GM04504 (cell line): ENCODE measurements at regions not wholly inside any gene's neighbourhood (a gene's known extent, or its start where the extent isn't known, plus 50 kb on each side); places are given as distances from the start of the nearest gene placed in this dataset.
"Not testable (repeated sequence)": the region's sequence is repeated elsewhere in the genome, so short reads cannot be mapped to it uniquely, and the experiment has no call there.

Experiments used
- DNase-seq: peaks from one replicate; pipeline ENCODE4 v3.0.0-alpha.2; 2012; ENCODE audit warnings: low read depth

DNA sequence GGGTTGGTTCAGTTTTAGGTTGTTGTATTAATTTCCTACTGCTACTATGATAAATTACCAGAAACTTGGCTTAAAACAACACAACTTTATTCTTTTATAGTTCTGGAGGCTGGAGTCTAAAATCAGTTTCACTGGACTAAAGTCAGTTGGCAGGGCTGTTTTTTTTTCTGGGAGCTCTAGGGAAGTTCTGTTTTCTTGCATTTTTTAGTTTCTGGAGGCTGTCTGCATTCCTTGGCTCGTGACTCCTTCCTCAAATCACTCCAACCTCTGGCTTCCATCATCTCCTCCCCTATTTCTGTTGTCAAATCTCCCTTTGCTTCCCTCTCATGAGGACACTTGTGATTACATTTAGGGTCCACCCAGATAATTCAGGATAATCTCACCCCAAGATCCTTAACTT, 51.3 kb upstream of the SUB1 start:
- DNase-seq, result no peak

DNA sequence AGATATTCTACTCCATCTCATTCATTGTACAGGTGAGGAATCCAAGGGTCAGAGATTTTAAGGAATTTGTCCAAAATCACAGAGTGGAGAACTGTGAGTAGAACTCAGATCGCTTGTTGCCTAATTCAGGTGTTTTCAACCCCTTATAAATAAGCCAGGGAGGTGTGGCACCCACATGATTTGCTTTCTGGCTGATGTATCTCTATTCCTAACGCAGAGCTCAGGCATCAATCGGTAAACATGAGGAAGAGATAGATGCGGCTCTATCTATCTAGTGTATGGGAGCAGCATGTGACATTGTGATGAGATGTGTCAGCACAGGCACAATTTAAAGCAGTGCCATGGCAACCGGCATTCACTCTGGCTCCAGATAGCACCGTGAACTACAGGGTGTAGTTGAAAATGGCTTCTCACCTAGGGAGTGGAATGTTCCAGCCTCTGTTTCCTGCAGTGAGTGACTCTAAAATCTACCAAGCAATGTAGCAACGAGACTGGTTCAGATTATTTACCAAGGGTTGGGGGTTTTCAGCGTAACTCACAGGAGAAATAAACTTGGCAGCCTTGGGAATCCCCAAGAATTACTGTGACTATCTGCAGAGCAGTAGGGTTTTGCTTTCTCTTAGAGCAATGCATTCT, 53.4 kb upstream of the SUB1 start:
- no peak for DNase-seq

DNA sequence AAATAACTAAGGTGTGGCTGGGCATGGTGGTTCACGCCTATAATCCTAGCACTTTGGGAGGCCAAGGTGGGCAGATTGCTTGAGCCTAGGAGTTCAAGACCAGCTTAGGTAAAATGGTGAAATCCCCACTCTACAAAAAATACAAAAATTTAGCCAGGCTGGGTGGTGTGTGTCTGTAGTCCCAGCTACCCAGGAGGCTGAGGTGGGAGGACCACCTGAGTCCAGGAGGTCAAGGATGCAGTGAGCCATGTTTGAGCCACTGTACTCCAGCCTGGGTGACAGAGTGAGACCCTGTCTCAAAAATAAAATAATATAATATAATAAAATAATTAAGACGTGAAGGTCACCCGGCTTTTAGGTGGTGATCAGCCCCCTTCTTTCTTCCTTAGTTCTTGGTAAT, 58.0 kb upstream of the SUB1 start:
- DNase-seq, result not testable (repeated sequence)

DNA sequence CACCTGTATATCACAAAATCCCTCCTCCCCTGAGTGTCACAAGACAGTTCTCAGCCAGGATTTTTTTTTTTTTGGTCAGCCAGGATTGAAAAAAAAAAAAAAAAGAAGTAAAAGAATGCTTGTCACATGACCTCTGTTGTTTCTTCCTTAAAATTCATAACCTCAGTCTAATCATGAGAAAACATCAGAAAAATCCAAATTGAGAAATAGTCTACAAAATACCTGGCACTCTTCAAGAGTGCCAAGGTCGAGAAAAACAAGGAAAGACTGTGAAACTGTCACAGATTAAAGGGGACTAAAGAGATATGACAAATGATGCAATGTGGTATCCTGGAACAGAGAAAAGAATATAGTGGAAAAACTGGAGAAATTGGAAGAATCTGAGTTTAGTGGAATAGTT, 58.5 kb upstream of the SUB1 start:
- no peak for DNase-seq

DNA sequence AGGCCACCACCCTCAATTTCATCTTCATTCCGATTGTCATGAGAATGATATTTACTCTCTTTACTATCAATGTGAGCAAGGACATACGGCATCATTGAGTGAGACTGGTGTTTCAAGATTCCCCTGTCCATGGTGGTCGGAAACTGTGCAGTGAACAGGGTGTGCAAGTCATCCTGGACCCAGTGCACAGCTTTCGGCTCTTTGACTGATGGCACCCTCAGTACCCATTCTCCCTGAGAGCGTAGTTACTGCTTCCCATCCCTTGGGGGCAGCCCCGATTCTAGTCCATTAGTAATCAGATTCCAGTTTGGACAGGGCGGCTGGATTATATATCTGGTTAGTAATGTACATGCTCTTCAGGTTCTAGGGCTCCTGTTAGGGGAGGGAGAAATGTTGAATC, 61.7 kb upstream of the SUB1 start:
- DNase-seq, result no peak

- peak; percentile 88 for DNase-seq
Measured at GRCh38 chr5:32522429-32523143, 62.8 kb upstream of the SUB1 start.

GRCh38 chr5:32521481-32521880, 63.9 kb upstream of the SUB1 start:
- DNase-seq, result no peak

- no peak for DNase-seq
Measured at GRCh38 chr5:32520972-32521371, 64.4 kb upstream of the SUB1 start.

DNA sequence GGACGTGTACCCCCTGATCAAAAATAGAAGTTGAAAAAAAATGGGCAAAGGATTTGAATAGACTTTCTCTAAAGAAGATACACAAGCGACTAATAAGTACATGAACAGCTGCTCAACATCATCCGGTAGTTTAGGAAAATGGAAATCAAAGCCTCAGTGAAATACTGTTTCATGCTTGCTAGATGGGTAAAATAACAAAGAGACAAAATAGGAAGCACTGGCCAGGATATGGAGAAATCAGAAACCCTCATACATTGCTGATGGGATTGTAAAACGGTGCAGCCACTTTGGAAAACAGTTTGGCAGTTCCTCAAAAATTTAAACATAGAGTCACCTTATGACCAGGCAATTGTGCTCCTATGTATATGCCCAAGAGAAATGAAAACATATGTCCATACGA, 65.0 kb upstream of the SUB1 start:
- DNase-seq, result no peak

- DNase-seq, result no peak
Measured at GRCh38 chr5:32519508-32519907, 65.8 kb upstream of the SUB1 start.

DNA sequence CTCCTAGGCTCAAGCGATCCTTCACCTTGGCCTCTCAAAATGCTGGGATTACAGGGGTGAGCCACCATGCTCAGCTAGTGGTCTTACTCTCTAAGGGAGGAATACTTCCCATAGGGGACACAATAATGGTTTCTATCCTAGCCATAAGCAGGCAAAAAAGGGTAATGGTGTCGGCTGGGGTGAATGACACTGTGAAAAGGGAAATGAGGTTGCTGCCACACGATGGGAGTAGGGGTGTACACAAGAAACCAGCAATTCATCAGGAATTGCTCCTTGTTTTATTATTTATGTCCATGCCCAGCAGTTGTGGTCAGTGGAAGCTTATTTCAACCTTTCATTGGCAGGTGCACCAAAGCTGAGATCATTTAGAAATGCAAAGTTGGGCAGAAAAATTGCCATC, 70.3 kb upstream of the ZFR start:
- DNase-seq, result no peak

- no peak for DNase-seq
Measured at GRCh38 chr5:32512926-32513325, 68.4 kb upstream of the ZFR start.

DNA sequence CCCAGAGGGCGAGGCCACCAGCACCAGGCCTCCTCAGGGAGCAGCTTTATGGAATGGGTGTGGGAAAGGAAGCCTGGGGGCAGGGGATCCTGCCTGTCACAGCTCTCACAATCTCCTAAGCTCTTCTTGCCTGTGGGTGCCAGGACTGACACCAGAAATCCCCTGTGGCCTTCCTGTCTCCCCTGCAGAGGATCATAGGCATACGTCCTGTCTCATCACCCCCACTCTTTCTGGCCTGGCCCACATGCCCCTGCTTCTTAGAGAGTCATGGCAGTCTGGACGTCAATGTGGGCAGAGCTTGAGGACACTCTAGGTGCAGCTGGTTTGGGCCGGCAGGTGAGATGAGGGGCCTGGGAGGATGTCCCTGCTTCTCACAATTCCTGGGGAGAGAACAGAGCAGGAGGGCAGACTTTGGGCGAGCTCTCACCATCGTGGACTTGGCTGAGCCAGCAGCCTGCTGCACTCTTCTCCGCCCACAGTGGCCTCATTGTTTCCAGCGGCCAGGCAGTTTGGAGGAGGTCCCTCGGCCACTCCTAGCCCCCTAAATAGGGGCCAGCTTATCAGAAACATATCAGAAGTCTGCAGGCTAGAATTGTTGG, 67.3 kb upstream of the ZFR start:
- no peak for DNase-seq

GRCh38 chr5:32510860-32511259, 66.3 kb upstream of the ZFR start:
- DNase-seq, result no peak

GRCh38 chr5:32508806-32509805, 64.6 kb upstream of the ZFR start:
- no peak for DNase-seq

DNA sequence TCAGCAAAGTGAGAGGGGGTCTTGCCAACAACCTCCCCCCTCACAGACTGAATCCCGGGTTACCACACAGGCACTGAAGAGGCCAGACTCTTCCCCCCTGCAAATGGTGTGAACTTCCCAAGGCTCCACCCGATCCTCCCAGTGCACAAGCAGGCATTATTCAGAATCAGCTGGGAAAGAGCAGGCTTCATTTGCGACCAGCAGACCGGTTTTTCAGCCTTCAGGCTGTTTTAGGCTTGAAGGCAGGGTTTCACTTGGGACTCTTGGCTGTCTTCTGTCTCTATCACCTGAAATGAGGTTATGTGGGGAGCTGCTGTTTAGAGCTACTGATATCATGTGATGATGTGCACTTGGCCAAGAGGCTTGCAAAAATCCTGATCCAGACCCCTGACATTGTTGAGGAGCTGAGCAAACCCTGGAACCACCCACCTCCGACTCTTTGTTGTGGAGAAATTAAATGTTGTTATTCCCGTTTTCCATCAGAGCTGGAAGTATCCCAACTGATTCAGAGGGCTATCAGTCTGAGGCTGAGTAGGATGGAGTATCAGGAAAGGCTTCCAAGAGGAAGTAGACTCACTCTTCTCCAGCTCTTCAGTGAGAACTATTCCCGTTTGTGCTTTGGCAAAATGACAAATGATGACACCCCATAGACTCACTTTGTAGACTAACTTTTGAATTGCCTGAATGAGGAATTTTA, 63.3 kb upstream of the ZFR start:
- peak; percentile 97 for DNase-seq

DNA sequence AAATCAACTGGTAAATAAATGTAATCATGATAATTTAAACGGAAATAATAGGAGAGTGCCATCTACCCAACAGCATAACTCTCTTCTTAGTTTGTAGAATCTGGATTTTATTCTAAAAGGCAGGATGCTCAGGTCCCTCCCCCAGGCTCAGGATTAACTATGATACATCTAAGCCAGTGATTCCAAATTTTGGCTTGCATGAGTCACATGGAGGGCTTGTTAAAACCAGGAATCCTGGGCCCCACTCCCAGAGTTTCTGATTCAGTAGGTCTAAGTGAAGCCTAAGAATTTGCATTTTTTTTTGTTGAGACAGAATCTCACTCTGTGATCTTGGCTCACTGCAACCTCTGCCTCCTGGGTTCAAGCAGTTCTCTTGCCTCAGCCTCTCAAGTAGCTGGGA, 62.3 kb upstream of the ZFR start:
- peak; percentile 89 for DNase-seq

GRCh38 chr5:32506201-32506661, 61.7 kb upstream of the ZFR start:
- no peak for DNase-seq

- DNase-seq, result peak; percentile 69
Measured at GRCh38 chr5:32505756-32506155, 61.2 kb upstream of the ZFR start.

DNA sequence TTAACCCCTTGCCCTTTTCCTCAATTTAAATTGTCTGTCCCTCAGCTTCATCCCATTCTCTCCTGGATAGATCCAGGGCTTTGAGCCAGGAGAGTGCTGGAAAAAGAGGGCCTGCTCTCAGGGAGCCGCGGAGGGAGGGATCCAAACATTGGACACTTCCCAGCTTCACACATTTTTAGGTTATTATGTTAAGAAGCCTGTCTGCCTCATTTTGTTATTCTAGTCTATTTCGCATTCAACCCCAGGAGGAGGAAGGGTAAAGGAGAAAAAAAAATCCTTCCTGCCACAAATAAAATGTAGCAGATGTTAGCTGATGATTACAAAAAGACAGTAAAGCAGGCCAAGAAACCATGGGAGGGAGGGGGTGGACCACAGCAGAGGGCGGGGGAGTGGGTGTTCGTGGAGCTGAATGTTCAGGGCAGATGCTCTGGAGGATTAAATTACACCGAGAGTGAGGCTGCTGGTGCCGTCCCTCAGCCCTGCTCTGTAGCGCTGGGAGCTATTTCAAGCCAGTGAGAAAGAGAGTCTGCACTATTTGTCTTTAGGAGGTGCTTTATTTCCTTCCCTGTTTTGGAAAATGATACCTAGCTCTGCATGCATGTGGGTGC, 60.6 kb upstream of the ZFR start:
- peak; percentile 94 for DNase-seq

DNA sequence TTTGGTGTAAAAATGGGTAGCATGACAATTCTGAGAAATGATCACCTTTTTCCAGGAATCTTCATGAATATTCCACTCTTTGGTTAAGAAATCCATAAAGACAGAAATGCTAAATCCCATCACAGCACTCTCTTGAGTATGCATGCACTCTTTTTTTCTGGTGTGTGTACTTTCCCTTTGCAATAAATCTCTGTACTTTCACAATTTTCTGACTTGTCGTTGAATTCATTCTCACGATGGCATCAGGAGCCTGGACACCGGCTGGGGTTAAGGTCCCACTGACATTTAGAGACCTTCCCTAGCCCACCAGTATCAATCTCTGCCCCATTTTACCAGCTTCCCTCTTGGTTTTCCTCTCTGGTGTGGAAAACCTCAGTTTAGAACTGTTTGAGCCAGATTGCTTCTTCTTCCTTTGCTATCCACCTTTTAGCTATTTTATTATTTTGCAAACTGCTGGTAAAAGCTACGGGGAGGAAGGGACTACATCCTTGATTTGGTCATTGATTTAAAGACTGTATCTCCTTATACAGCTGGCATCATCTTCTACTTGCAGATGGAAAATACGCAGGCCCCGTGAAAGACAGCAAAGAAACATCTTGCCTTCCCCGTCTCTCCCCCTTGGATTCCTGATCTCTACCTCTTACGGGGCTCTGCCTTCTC, 59.9 kb upstream of the ZFR start:
- DNase-seq, result no peak
